ENCODE measurements at regions not wholly inside any gene's neighbourhood (a gene's known extent, or its start where the extent isn't known, plus 50 kb on each side); places are given as distances from the start of the nearest gene placed in this dataset.

DNA sequence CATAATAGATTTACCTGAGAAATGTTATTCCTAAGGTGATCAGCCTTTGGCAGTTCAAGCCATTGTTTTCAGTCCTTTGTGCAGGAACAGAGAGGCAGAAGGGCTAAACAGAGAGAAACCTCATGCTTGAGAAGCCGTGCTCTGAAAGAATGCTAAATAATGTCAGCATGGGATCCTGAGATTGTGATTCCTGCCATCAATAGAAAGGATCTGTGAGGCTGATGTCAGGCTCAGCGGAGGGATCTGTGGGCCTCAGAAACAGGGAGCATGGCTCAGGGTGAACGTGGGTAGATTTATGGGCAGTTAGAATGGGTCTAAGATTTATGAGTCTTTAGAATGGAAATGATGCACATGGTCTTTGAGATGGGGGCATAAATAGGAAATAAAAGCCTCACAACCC, 439.2 kb upstream of the IGFBP3 start:
- DNase-seq (ENCODE audit: low spot score): no peak

DNA sequence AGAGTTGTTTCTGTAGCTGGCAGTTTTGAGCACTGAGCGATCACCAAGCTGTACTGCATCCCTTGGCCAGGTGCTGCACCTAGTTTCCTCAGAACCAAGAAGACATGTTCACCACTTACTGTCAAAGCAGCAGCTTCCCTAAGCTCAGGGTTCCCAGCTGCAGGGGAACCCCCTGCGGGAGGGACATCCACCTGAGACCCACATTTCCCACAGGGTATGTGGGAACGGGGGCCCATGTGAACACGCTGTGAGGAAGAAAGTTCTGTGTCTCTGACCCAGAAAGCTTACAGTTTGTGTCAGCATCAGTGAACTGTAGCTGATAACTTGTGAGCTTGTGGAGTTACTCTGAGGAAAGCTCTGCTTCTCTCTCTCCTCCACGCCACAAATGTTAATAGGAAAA, 436.8 kb upstream of the IGFBP3 start:
- DNase-seq (ENCODE audit: low spot score): no peak

DNA sequence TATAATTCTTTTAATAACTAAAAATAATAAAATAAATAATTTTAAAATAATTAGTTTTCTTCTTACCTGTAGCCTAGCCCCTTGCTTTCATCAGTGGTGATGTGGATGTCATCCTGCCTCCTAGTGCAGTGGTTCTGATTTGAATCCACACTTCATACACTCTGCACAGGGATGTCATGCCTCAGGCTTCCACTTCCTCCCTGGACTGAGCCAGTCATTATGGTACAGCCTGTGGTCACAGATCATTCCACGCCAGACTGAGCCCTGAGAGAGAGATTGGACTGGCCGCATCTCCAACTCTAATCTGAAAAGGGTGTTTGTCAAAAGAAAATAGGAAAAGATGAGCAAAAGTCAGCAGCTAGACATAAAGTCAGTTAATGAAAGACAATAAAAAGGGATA, 436.2 kb upstream of the IGFBP3 start:
- no peak for DNase-seq (ENCODE audit: low spot score)

DNA sequence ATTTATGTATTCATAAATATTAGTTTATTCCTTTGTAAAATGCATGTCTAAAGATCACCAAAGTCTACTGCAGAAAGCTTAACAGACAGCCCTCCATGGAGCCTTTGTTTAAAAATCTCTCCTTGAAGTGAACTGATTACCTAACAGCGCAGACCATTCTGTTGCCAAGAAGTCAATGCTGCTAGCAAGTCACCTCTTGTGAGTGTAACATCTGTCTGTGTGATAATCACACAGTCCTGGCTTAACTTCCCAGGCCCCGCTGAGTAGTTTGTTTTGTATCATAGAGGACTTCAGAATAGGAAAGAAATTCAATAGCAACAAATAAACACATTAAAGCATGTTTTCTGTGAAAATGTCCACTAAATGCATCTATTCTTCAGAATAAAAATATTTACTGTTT, 435.3 kb upstream of the IGFBP3 start:
- no peak for DNase-seq (ENCODE audit: low spot score)

DNA sequence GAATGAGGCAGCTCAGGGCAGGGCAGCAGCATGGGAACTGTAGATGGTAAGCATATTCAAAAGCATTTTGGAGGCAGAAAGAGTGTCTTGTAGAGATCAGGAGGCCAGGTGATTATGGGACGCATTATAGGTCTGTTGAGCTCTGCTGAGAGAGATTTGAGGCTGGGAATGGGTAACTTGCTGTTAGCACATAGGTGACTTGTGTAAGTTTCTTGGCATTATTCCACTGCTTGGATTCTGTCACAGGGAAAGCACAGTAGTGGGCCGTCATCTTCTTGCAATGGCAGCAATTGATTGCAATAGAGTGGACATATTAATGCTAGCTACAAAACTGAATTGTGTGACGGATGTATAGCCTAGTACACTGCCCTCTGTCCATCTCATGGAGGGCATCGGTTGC, 434.3 kb upstream of the IGFBP3 start:
- DNase-seq (ENCODE audit: low spot score): no peak

DNA sequence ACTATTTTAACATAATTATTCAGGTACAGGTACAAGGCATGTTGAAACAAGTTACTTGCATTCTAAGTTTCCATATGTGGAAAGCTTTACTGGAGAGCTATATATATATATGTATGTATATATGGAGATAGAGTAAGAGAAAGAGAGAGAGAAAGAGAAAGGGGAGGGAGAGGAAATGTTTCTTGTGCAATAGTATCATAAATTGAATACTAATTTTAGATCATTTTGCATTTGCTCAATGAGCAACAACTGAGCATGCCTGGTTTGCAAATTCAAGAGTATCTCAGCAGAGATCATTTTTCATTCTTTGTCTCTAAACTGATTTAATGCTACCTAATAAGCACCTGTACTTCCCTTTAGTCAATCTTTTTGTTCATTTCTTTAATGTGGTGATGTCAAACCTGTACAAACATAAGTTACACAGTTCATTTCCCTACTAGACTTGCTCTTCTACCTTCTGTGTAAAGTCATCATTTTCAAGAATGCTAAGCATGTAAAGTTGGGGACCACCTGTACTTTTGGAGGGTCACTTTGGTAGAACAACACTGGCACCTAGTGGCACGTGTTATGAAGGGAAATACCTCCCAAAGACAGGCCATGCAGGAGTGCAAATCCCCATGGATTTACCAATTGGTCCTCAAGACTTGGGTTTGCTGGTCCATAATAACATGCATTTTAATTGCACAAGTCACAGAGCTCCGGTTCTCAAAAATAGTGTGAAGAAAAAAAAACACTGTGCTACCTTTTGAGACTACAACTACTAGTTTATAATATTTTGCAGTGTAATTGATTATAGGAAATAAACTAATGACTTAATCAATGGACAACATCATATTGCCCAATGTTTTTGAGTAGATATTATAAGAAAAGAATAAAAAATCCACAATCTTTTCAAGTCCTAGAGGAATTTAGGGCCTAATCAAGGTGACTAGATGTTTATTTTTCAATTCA, 431.2 kb upstream of the IGFBP3 start:
- DNase-seq (ENCODE audit: low spot score): no peak

DNA sequence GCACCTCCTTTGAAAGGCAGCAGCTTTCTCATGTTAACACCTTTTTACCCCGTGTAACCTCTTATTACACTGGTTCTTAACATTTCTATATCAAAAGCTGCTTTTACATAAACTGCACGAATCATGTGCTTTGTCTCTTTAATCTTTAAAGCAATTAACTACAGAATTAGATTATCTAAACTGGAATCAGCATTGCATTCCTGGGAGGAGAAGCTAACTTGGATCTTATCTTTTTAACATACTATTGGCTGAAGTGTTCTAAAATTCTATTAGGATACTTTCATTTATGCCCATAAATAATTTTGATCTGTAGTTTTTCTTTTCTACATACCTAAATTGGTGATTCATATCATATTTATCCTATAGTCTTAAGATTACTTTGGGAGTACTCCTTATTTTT, 428.4 kb upstream of the IGFBP3 start:
- no peak for DNase-seq (ENCODE audit: low spot score)

DNA sequence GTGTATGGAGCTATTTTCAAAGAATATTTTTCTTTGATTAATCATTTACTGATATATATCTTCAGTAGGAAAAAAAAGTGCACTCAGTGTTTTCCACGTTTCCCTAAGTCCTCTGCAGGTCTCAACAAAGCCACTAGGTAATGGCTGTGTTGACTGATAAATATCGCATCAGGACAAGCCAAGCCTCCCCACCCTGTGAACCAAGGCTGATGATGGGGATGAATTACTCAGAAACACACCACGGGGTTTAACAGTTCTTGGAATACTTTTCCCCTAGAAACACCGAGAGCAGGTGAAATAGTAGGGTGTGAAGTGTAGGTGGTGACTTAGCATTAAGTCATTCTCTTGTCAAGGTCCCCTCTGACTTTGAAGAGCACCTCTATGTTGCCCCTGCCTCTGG, 423.5 kb upstream of the IGFBP3 start:
- DNase-seq (ENCODE audit: low spot score): no peak

DNA sequence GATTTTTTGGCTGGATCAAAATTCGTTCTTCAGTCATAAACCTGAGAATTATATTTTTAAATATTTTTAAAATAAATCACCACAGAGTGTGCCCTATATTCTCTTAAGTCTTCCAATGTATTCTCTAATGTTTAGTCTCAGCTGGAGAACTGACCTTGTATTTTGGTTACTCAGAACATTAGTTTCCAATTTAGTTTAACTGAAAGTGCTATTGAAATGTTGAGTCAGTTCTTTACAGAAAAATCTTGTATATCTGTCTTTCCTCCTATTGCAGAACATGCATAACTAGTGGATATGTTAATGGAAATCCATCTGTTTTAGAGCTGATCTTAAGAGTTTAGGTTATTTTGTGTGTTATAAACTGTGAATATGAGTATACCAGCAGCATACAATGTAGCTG, 422.7 kb upstream of the IGFBP3 start:
- DNase-seq (ENCODE audit: low spot score): no peak

DNA sequence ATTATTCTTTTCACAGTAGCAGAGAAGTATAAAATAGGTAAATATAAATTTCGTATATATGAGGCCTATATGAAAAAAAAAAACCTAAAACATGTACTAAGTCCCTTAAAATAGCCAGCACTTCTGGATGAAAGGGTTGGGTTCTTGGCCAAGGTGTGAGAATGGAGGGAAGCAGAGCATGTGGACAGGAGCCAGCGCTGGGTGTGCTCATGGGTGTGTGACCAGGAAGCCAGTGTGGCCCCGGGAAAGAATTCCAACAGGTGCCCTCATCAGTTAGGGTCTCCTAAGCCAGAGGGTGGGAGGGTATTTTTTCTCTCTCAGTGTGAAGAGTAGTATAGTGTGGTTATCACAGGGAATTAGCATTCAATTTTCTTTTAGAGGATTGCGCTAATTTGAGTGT, 401.9 kb upstream of the IGFBP3 start:
- DNase-seq (ENCODE audit: low spot score): no peak

DNA sequence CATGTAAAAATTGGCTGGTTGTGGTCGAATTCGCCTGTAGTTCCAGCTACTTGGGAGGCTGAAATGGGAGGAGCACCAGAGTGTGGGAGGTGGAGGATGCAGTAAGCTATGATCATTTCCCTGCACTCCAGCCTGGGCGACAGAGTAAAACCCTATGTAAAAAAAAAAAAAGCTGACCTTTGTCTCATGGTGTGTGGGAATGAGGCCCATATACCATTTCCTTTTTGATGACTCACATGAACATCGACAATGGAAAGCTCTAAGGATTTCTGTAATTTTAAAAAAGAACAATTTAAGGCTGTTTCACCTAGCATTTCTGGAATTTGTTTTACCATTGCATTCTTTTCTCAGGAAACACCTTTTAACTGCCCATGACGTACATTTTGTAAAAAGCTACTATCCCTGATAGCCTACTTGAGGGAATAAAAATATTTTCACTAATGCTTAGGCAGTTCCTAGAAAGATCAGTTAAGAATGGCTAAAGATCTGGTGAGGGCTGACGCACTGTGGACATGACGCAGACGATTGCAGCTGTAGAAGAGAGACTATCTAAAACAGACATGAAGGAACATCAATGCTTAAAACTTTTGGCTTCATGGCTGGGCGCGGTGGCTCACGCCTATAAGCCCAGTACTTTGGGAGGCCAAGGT, 400.6 kb upstream of the IGFBP3 start:
- DNase-seq (ENCODE audit: low spot score): no peak

DNA sequence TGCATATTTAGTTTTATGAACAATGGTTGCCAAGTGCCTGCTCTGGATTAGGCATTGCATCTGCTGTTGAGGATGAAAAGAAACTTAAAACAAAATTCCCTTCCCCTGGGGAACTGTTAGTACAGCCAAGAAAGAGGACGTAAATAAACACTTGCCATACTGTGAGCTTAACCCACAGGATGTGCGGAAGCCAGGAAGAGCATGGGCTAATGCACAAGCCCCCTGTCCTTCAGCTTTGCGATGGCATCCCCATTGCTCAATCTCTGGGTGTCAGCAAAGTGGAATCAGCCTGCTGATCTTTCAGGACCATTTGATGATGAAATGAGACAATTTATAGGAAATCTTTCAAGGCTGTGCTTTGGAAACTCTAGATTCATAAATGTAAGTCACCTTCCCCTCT, 399.9 kb upstream of the IGFBP3 start:
- no peak for DNase-seq (ENCODE audit: low spot score)

DNA sequence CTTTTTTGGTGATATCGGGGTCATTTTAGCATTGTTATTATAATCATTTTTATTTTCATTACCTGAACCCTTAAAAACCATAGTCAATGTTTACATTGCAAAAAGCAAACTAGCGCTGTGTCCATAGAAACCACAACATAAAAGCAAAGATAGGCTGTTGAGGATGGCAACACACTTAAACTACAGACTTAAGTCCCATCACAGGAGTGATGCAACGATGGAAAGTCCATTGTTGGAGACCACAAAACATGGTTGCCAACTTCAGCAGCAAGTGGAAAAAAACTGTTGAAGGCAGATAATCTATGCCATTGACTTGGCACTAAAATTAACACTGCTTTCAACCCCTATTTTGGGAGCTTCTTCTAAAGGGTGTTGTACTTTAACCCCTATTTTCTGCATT, 398.8 kb upstream of the IGFBP3 start:
- no peak for DNase-seq (ENCODE audit: low spot score)

DNA sequence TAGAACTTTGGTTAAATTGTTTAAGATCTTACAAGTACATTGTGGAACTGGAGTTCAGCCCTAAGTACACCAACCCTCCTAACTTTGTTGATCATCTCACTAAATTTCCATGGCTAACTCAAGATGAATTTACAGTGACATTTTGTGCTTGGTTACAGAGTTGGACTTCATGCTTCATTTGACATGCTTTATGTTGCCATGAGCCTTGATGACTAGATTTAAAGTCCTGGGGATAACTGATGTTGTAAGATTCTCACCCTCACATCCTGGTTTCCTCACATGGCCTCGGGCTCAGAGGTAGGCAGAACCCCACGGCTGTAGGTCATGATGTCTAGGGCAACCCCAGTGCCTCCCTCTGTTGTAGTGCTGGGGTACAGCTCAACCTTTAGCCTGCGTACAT, 397.2 kb upstream of the IGFBP3 start:
- DNase-seq (ENCODE audit: low spot score): no peak

DNA sequence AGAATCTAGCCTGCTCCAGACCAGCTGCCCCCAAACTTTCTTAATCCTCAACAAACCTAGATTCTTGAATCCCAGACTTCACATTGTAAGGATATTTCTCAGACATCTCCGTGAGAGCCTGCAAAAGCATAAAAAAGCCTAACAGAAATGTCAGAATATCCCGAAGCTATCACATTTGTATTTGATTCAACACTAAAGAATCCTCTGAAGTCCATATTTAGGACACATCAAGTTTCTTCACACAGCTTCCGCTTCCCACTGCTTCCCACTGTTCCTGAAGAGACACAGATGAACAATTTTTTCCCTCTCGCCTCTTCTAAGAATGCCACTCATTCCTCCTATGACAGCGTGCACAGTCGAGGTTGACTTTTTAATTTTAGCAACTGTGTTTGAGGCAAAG, 396.2 kb upstream of the IGFBP3 start:
- no peak for DNase-seq (ENCODE audit: low spot score)

DNA sequence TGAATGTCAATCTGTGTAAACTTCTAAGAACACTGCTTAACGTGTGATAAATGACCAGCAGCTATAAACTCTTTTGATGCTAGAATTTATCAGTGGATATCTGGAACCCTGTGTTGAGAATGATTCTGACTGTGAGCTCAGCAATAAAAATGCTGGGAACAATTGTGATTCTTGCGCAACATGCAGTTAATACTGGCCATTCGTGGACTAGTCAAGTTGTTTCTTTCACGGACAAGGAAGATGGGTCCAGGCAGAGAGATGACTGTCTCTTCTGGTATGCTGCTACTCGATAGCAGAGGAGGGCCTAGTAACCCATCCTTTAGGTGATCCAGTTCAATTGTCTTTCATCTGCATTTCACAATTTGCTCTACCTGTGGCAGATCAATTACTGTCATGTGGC, 394.8 kb upstream of the IGFBP3 start:
- no peak for DNase-seq (ENCODE audit: low spot score)

DNA sequence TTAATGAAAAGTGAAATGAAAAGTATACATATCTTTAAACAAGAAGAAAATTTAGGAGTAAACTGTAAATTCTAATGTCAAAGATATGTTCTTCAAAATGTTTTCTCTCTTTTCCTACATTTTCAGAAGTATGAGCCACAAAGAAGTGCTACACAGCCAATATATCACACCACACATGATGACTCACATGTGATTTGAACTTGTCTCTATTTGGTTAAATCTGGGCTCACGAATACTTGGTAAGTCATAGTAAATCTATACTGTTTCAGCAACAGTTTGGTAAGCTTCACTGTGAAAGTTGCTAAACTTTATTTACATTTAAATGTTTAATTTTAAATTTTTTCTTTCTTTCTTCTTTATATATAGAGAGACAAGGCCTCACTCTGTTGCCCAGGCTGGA, 380.6 kb upstream of the IGFBP3 start:
- DNase-seq (ENCODE audit: low spot score): no peak

DNA sequence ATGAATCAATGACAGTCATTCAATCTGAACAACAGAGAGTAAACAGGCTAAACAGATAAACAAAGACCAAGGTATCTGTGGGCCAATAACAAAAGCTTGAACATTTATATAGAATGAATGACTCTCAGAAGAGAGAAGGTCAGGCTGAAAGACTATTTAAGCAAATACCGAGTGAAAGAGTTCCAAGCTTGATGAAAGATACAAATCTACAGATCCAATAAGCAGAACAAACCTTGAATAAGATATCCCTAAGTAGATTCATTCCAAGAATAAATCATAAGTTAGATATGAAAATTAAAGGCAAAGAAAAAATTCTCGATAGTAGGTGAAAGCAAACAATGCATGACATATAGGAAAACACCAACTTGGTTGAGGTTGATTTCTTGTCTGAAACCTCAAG, 376.4 kb upstream of the IGFBP3 start:
- no peak for DNase-seq (ENCODE audit: low spot score)

DNA sequence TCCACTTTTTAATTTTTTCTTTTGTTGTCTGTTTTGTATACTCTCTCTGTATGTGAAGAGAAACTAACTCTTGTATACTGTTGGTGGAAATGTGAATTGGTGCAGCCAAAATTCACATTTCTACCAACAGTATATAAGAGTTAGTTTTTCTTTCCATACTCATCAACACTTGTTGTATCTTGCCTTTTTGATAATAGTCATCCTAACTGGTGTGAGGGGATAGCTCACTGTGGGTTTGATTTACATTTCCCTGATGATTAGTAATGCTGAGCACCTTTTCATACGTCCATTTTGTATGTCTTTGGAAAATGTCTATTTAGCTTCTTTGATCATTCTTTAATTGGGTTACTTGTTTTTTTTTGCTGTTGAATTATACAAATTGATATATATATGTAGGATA, 375.5 kb upstream of the IGFBP3 start:
- no peak for DNase-seq (ENCODE audit: low spot score)

DNA sequence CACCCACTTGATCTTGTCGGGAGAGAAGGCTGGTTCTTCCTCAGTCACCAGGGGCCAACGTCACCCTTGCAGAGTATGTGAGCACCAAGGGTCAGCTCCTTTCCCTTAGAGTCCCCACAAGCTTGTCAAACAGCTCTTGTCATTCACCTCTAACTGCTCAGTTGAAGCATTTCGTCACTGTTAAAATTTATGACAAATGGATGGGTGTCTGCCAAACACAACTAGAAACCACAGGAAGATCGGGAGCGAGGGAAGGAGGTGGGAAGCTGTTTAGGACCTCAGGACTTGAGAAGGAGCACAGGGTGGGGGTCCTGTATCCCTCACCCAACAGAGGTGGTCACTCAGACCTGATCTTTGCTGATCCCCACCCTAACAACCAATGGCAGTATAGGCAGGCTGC, 373.3 kb upstream of the IGFBP3 start:
- DNase-seq (ENCODE audit: low spot score): no peak

DNA sequence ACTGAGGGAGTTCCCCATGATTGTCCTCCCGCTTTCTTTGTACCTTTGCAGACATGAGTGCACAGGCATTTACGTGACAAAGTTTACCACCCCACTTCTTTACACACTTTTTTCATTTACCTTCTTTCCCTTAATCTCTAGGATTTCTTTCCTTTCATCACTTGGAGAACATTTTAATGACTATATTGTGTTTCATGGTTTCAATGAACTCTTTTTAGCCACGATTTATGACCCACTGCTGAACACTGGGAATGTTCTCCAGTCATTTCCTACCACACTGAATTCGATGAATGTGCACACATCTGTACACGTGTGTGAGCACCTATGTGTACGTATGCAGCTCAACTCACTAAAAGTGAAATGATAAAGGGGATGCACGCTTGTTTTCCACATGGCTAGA, 371.7 kb upstream of the IGFBP3 start:
- no peak for DNase-seq (ENCODE audit: low spot score)

DNA sequence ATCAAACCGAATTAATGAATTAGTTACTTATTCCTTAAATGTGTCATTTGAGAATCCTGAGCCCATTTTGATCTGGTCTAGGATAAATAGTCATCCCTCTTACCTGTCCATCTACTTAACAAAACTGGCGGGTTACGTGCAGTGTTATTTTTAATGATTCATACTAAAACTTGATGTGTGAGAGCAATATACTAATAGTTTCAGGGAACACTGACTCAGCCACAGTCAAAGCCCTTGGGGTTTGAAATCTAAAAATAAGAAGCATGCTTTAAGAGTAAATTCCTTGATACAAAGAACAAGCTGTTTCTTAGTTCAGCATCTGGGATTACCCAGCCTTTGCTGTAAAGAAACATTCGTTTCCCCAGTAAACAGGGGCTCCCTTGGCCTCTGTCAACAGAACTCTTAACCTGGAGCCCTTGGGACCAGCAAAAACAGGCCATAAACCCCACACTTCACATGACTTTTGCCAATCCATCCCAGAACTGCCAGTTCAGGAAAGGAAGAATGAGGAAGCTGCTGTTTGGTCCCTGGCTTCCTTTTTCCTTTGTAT, 370.6 kb upstream of the IGFBP3 start:
- no peak for DNase-seq (ENCODE audit: low spot score)

DNA sequence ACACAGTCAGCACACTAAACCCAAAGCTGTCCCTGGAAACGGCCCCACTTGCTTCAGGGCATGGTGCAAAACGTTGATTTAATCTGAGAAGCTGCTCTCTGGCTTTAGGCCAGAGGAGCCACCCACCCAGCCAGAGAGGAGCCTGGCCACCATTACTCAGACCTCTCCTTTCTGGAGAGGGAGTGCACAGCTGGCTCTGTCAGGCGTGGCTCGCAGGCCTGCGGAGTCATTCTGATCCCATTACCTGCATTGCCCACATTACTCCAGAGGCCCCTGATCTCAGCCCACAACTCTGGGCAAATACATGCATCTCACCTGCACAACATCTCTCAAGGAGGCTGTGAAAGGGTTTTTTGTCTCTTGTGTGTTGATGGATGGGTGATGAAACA, 370.0 kb upstream of the IGFBP3 start:
- DNase-seq (ENCODE audit: low spot score): no peak
